Parathyroid adenoma (tissue), 2 donors: ENCODE measurements at regions not wholly inside any gene's neighbourhood (a gene's known extent, or its start where the extent isn't known, plus 50 kb on each side); places are given as distances from the start of the nearest gene placed in this dataset.

Experiments
- H2AFZ ChIP-seq: fragments of 300-600 bp; sonication (generic); one replicate; pipeline ENCODE4 v1.7.0; 2017; ENCODE audit warnings: antibody characterized with exemption, mild to moderate bottlenecking
- H3K27ac ChIP-seq: fragments of 300-600 bp; sonication (generic); one replicate; pipeline ENCODE4 v1.7.0; 2017
- H3K27me3 ChIP-seq: fragments of 300-600 bp; sonication (generic); one replicate; pipeline ENCODE4 v1.7.0; 2017; ENCODE audit warnings: low read length; ENCODE audit not compliant: control insufficient read depth, insufficient read depth
- H3K36me3 ChIP-seq: fragments of 300-600 bp; sonication (generic); one replicate; pipeline ENCODE4 v1.7.0; 2017; ENCODE audit warnings: low read length; ENCODE audit not compliant: control insufficient read depth, insufficient read depth
- H3K4me1 ChIP-seq: fragments of 300-600 bp; sonication (generic); one replicate; pipeline ENCODE4 v1.7.0; 2017; ENCODE audit warnings: control low read depth
- H3K4me2 ChIP-seq: fragments of 300-600 bp; sonication (generic); one replicate; pipeline ENCODE4 v1.7.0; 2017; ENCODE audit warnings: low read length
- H3K4me3 ChIP-seq: fragments of 300-600 bp; sonication (generic); one replicate; pipeline ENCODE4 v1.7.0; 2017; ENCODE audit warnings: low read depth, low read length
- H3K79me2 ChIP-seq: fragments of 300-600 bp; sonication (generic); one replicate; pipeline ENCODE4 v1.7.0; 2017; ENCODE audit warnings: control low read depth
- H3K9ac ChIP-seq: fragments of 300-600 bp; sonication (generic); one replicate; pipeline ENCODE4 v1.7.0; 2017; ENCODE audit warnings: mild to moderate bottlenecking
- H3K9me3 ChIP-seq: fragments of 300-600 bp; sonication (generic); one replicate; pipeline ENCODE4 v1.7.0; 2017; ENCODE audit warnings: low read length; ENCODE audit not compliant: control insufficient read depth
- CTCF ChIP-seq: fragments of 300-600 bp; sonication (generic); IDR thresholded peaks from one replicate; pipeline ENCODE4 v1.7.0; 2017; ENCODE audit warnings: antibody characterized with exemption, mild to moderate bottlenecking
- donor health status: primary hyperparathyroidism.

GRCh38 chr11:116517584-116517983 lies 255.2 kb downstream of the BUD13 start:
- TF ChIP-seq CTCF: no peak
- Histone ChIP-seq H3K79me2 (no peaks in the 10 kb centered on the region), H3K9ac (no peak overlapping the region), H3K4me1 (no peaks in the 10 kb centered on the region), H3K4me2 (no peak overlapping the region), H3K9me3 (no peaks in the 10 kb centered on the region), H3K27ac (no peak overlapping the region), H3K4me3 (no peak overlapping the region), H2AFZ (no peak overlapping the region), H3K36me3 (no peaks in the 10 kb centered on the region), H3K27me3 (no peaks in the 10 kb centered on the region)

- Histone ChIP-seq H3K27me3 (no peaks in the 10 kb centered on the region), H3K4me2 (no peak overlapping the region), H3K79me2 (no peaks in the 10 kb centered on the region), H3K4me3 (no peak overlapping the region), H3K4me1 (no peaks in the 10 kb centered on the region), H2AFZ (no peak overlapping the region), H3K36me3 (no peaks in the 10 kb centered on the region), H3K9ac (no peak overlapping the region), H3K27ac (no peak overlapping the region), H3K9me3 (no peaks in the 10 kb centered on the region)
- no peak for TF ChIP-seq CTCF
Observed at GRCh38 chr11:116517077-116517476, 255.7 kb downstream of the BUD13 start.

GRCh38 chr11:116515664-116516184 lies 257.1 kb downstream of the BUD13 start:
- H3K79me2 ChIP-seq: no peaks in the 10 kb centered on the region
- TF ChIP-seq CTCF: no peak
- no peaks in the 10 kb centered on the region for H3K9me3 ChIP-seq
- H3K4me3 ChIP-seq: no peak overlapping the region
- H2AFZ ChIP-seq: no peak overlapping the region
- H3K4me1 ChIP-seq: no peaks in the 10 kb centered on the region
- no peaks in the 10 kb centered on the region for H3K36me3 ChIP-seq
- no peak overlapping the region for H3K4me2 ChIP-seq
- no peaks in the 10 kb centered on the region for H3K27me3 ChIP-seq
- H3K27ac ChIP-seq: no peak overlapping the region
- no peak overlapping the region for H3K9ac ChIP-seq

- no peak overlapping the region for H3K27ac ChIP-seq
- no peaks in the 10 kb centered on the region for H3K9me3 ChIP-seq
- H3K4me2 ChIP-seq: no peak overlapping the region
- H2AFZ ChIP-seq: no peak overlapping the region
- no peak for TF ChIP-seq CTCF
- no peak overlapping the region for H3K9ac ChIP-seq
- no peak overlapping the region for H3K4me3 ChIP-seq
- H3K36me3 ChIP-seq: no peaks in the 10 kb centered on the region
- no peaks in the 10 kb centered on the region for H3K4me1 ChIP-seq
- H3K79me2 ChIP-seq: no peaks in the 10 kb centered on the region
- H3K27me3 ChIP-seq: no peaks in the 10 kb centered on the region
Observed at GRCh38 chr11:116513894-116514293, 258.9 kb downstream of the BUD13 start.

- no peak overlapping the region for H3K27ac ChIP-seq
- H3K27me3 ChIP-seq: no peaks in the 10 kb centered on the region
- H3K36me3 ChIP-seq: no peaks in the 10 kb centered on the region
- H3K79me2 ChIP-seq: no peaks in the 10 kb centered on the region
- no peak overlapping the region for H2AFZ ChIP-seq
- H3K9ac ChIP-seq: no peak overlapping the region
- H3K4me3 ChIP-seq: no peak overlapping the region
- TF ChIP-seq CTCF: no peak
- H3K4me2 ChIP-seq: no peak overlapping the region
- H3K9me3 ChIP-seq: no peaks in the 10 kb centered on the region
- H3K4me1 ChIP-seq: no peaks in the 10 kb centered on the region
Observed at GRCh38 chr11:116513278-116513823, 259.4 kb downstream of the BUD13 start.
